COR-L47 (cell line): ENCODE measurements at regions not wholly inside any gene's neighbourhood (a gene's known extent, or its start where the extent isn't known, plus 50 kb on each side); places are given as distances from the start of the nearest gene placed in this dataset.
A peak's percentile ranks its signal among the peaks of the same experiment; 100 is the strongest.

ENCODE experiments used
- DNase-seq: peaks from one replicate; lab custom pipeline; 2025; lab: John Stamatoyannopoulos, UW

- no peak for DNase-seq
These were observed 89.2 kb downstream of the KCNRG start for GRCh38 chr13:50104493-50104892.

GRCh38 chr13:50106559-50106958, 91.3 kb downstream of the KCNRG start:
- no peak for DNase-seq

DNA sequence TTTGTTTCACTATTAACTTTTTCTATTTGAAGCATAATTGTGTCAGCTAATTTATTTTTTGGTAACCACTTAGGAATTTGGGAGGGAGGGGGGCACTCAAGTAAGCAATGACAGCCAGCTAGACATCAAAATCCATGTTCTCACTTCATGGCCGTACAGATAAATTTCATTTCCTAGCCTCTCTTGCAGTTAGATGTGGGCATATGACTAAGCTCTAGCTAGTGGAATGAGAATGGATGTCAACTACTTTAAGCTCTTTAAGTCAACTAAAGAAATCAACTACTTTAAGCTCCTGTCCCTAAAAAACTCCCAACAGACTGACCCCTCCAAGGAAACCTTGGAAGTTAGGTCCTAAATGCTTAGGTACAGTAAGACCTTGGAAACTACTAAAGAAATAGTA, 92.0 kb downstream of the KCNRG start:
- no peak for DNase-seq

- DNase-seq, result no peak
These were observed 99.7 kb downstream of the KCNRG start for GRCh38 chr13:50114961-50115360.

- no peak for DNase-seq
These were observed 100.5 kb downstream of the KCNRG start for GRCh38 chr13:50115695-50116094.

GRCh38 chr13:50116430-50116973, 101.3 kb downstream of the KCNRG start:
- DNase-seq, result no peak

DNA sequence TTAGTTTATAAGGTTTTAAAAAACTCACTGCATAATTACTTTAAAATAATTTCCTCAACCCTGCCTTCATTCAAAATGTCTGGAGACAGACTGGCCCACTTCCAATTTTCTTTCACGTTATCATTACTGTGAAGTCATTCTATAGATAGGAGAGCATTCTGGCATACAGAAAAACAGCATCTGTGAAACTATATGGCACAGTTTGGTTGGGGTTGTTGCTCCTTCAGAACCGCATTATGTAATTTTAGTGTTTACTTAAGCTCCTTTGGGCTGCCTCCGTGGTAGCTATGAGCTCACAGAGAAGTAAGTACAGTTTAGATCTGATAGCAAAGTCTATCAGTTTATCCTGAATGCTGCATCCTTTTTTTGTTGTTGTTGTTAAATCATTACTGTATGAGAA, 104.3 kb downstream of the KCNRG start:
- no peak for DNase-seq

DNA sequence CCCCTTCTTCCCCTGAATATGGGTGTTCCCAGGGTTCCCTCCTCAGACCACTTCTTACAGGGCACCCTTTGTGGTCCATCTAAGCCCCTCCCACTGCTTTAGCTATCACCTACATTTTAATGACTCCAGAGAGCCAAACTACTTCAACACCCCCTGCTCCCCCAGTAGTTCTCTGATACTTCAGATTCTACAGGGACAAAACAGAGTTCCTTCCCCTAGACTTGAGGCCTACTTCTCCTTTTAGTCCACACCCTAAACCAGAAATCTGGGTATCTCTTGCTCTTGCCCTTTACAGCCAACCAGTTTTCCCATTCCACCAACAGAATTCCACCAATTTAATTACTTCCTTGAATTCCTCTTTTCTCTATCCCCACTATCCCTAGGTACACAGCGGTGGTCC, 107.2 kb downstream of the KCNRG start:
- no peak for DNase-seq

DNA sequence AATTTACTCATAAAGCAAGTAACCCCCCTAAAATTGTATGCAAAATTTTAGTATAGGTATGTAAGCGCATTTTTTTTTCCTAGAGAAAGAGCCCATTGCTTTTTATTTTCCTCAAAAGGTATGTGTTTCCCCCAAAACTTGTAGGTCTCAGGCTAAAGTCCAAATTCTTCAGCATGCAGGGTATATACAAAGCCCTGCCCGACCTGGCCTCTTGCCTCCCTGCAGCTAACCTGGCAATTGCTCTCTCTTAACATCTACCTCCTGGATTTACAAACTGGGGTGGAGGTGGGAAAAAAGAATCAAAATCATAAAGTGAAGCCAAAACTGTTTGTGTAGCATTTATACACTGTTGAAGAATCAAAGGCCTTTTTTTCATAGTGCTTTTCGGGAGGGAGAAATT, 107.8 kb downstream of the KCNRG start:
- no peak for DNase-seq

DNA sequence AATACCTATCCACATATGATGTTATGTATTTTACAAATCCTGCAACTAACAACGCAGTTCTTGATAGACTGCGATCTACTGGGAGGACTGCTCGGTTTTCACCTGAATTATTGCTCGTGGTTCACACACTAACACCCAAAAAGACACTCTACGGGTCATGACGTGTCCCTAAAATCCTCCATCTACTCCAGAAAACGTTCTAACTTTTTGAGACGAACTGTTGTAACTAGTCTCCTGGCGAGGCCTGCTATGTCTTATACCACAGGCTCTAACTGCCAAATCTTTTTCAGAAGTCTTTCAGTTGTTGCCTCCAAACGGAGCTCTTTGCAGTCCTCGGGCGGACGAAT, 108.2 kb downstream of the KCNRG start:
- no peak for DNase-seq

DNA sequence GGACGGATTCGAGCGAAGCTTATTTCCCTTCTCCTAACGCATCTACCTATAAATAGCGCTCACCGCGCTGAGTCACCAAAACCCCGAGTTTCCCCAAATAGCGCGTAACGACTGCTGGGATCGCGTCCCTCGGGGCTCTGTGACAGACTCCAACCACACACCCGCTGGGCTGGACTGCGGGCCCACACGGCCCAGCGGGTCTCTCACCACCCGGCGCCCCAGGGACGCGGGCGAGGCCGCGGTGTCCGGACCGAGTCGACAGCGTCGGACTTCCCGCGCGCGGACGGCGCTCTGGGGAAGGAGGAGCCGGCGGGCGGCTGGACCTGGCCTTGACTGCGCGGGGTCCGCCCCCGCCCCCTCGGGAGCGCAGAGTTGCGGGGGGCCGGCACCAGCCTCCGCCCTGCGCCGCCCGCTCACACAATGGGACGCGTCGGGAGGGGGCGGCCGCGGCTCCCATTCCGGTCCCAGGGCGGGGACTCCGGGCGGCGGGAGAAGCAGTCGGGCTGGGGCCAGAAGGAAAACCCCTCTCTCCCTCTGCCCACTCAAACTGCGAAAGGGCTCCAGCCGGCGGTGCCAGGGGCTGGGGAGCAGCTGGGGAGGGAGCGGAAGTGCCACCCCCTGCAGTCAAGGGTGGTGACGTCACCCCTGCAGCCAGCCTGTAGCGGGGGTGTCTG, 108.8 kb downstream of the KCNRG start:
- peak; percentile 96 for DNase-seq

- DNase-seq, result no peak
These were observed 109.5 kb downstream of the KCNRG start for GRCh38 chr13:50124536-50125303.

DNA sequence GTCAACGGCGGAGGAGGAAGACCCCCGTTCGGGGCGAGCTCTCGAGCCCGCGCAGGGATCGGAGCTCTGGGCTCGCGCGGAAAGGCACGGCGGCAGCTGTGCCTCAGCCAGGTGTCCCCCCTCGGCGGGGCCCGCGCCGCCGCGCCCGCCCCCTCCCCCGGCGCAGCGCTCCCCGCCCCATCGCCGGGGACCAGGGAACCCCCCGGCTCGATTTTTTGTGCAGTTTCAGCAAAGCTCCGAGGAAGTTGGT, 110.0 kb downstream of the KCNRG start:
- peak; percentile 80 for DNase-seq

- DNase-seq, result peak; percentile 96
These were observed 110.5 kb downstream of the KCNRG start for GRCh38 chr13:50125554-50126262.

- peak; percentile 33 for DNase-seq
These were observed 111.2 kb downstream of the KCNRG start for GRCh38 chr13:50126263-50126992.

DNA sequence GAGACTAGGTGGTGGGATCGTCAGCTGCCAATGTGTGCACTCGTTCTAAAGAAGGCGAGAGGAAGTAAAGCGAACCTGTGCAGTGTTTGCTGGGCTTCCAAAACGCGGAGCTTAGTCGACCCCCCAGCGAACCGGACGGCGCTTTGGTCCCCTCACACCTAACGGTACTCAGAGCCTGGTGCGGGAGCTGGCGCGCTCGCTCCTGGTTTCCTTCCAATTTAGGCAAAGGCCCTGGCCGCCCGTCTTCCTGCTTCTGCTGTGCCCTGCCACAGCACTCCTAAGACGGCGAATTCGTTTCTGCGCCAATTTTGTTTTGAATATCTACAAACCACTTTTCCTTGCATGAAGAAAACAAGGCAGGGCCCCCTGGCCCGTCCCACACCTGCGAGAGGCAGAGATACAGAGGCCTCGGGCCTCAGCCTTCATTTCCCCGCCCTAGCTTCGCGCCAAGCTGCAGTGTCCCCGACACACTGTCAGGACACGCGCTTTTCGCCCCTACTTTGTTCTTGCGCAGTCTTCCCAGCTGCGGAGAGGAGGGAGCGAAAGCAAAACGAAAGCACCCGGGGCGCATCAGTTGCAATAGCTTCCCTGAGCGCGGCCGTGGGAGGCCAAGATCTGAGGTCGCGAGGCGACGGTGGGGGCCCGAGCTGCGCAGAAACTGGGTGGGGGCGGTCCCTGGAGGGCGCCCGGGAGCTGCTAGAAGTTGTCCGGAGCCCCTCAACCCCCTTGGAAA, 111.9 kb downstream of the KCNRG start:
- no peak for DNase-seq

DNA sequence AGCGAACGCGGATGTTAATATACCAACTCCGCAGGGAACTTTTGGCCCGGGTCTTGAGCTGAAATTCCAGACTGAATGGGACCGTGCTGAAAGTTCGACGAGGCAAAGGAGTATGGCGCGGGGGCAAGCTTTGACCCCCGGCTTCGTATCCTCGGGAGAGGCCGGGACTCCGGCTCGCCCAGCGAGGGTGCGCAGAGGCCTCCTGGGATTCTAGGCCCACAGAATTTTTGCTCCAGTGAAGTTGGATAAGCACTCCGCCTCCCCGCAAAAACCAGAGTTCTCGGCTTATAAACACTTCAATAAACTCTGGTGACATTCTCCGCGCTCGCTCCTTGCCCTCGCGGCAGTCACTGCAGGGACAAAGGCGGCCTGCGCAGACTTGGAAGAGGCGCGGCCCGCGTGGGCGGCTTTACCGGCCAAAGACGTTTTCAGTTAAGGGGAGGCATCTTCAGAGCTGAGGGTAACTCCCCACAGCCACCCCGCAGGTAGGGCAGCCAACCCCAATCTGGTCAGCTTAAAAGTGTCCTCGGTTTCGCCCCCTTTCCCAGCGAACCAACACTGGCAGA, 112.6 kb downstream of the KCNRG start:
- DNase-seq, result no peak

DNA sequence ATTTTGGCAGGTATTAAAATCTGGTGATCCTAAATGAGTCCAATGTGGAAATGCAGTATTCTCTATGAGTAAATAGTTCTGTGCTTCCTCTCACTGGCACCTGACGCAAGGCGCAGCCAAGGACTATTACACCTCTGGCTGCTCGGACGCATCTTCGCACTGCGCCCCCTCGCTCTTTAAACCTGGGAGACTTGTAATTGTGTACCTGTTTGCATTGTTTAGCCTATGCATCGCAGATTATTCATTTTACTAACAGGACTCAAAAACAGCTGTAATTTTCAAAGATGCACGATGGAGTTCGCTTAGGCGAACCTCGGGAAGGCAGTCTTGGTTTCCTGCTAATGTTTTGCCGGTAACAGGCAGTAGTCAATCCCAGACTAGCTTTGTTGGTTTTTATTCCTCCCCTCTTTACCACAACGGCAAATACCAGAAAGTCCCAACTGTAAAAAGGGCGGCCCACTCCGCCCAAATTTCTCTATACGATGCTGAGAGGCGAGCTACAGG, 113.2 kb downstream of the KCNRG start:
- no peak for DNase-seq

GRCh38 chr13:50129081-50129705, 113.9 kb downstream of the KCNRG start:
- DNase-seq, result no peak

- DNase-seq, result no peak
These were observed 114.5 kb downstream of the KCNRG start for GRCh38 chr13:50129706-50130122.
